Ishikawa (cell line): ENCODE measurements at regions not wholly inside any gene's neighbourhood (a gene's known extent, or its start where the extent isn't known, plus 50 kb on each side); places are given as distances from the start of the nearest gene placed in this dataset.

Source experiments
- CEBPB ChIP-seq: IDR thresholded peaks from 2 replicates; pipeline ENCODE4 v1.6.1; 2012
- CREB1 ChIP-seq: IDR thresholded peaks from 2 replicates; pipeline ENCODE4 v1.6.1; 2012; ENCODE audit warnings: low read depth
- EGR1 ChIP-seq: IDR thresholded peaks from 2 replicates; pipeline ENCODE4 v1.6.1; 2012
- EP300 ChIP-seq: IDR thresholded peaks from 2 replicates; pipeline ENCODE4 v1.6.1; 2012; ENCODE audit warnings: borderline replicate concordance
- FOXM1 ChIP-seq: IDR thresholded peaks from 2 replicates; pipeline ENCODE4 v1.6.1; 2012; ENCODE audit warnings: low read depth, borderline replicate concordance
- NFIC ChIP-seq: IDR thresholded peaks from 2 replicates; pipeline ENCODE4 v1.6.1; 2012
- RAD21 ChIP-seq: IDR thresholded peaks from 2 replicates; pipeline ENCODE4 v1.6.1; 2012; ENCODE audit warnings: low read depth
- TAF1 ChIP-seq: IDR thresholded peaks from 2 replicates; pipeline ENCODE4 v1.6.1; 2012; ENCODE audit warnings: low read depth, mild to moderate bottlenecking
- TCF12 ChIP-seq: IDR thresholded peaks from 2 replicates; pipeline ENCODE4 v1.6.1; 2012; ENCODE audit warnings: low read depth
- TEAD4 ChIP-seq: IDR thresholded peaks from 2 replicates; pipeline ENCODE4 v1.6.1; 2012
- YY1 ChIP-seq: IDR thresholded peaks from 2 replicates; pipeline ENCODE4 v1.6.1; 2012; ENCODE audit warnings: low read depth
- ZBTB7A ChIP-seq: IDR thresholded peaks from 2 replicates; pipeline ENCODE4 v1.6.1; 2012; ENCODE audit warnings: low read depth
- TF ChIP-seq, protein P1 (sequence below): IDR thresholded peaks from 2 replicates; pipeline ENCODE4 v1.6.1; 2012
- TF ChIP-seq, protein P2 (sequence below): IDR thresholded peaks from 2 replicates; pipeline ENCODE4 v1.6.1; 2012
- TF ChIP-seq, protein P3 (sequence below): IDR thresholded peaks from 2 replicates; pipeline ENCODE4 v1.6.1; 2012; ENCODE audit warnings: low read depth, mild to moderate bottlenecking

DNA sequence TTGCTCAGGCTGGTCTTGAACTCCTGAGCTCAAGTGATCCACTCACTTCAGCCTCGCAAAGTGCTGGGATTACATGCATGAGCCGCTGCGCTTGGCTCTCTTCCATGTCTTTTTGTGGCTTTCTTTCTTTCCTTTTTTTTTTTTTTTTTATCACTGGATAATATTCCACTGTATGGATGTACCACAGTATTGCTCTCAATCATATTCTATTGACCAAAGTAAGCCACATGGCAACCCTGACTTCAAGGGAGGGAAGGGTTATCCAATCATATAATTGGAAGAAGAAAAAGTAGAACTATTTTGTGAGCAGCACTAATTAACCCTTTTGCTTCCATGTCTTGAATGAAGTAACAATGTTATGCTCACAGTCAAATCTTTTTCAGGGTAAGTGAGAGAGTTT is 307.0 kb upstream of the RASGRP1 start:
- TF ChIP-seq CEBPB (no peak), TEAD4 (no peak), EP300 (no peak), ZBTB7A (no peak), EGR1 (no peak), TAF1 (no peak), FOXM1 (no peak)
- TF ChIP-seq, protein P1, sequence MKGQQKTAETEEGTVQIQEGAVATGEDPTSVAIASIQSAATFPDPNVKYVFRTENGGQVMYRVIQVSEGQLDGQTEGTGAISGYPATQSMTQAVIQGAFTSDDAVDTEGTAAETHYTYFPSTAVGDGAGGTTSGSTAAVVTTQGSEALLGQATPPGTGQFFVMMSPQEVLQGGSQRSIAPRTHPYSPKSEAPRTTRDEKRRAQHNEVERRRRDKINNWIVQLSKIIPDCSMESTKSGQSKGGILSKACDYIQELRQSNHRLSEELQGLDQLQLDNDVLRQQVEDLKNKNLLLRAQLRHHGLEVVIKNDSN: no peak

DNA sequence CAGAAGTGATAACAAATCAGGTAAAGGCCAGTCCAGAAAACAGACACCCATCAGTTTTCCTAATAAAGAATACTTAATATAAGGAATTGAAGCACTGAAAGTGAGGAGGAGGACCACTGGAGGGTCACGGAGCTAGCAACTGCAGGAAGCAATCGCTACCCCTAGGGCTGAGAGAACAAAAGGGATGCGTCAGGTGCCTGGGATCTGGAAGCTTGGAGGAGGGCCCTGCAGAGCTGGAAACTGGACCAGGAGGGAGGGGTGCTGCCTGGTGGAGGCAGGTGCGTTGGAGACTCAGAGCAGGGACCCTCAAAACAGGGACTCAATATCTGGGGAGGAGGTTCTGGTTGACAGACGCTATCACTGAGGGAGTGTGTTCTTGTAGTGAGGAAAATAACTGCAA is 308.1 kb upstream of the RASGRP1 start:
- no peak for TF ChIP-seq CREB1
- TF ChIP-seq, protein P2, sequence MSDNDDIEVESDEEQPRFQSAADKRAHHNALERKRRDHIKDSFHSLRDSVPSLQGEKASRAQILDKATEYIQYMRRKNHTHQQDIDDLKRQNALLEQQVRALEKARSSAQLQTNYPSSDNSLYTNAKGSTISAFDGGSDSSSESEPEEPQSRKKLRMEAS: no peak
- no peak for TF ChIP-seq TAF1
- no peak for TF ChIP-seq EGR1
- no peak for TF ChIP-seq CEBPB
- no peak for TF ChIP-seq RAD21
- no peak for TF ChIP-seq TEAD4
- TF ChIP-seq YY1: no peak
- no peak for TF ChIP-seq NFIC
- no peak for TF ChIP-seq EP300
- TF ChIP-seq FOXM1: no peak
- no peak for TF ChIP-seq ZBTB7A

DNA sequence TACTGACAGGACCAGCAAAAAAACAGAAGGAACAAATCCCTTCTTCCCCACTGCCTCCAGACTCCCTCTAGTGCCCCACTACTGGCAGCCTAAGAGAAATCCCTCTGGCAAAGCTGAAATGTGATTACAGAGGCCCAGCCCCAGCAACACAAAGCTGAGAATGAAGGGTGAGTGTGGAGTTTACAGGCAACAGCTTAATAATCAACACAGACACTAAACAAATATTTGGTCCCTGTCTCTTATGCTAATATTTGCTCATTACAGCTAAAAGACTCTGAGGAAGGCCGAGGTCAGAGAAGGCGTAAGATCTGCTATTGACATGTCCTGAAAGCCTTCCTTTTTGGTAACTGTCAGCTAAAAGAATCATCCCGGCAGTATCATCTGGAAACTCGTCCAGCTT is 308.5 kb upstream of the RASGRP1 start:
- TF ChIP-seq ZBTB7A: no peak
- no peak for TF ChIP-seq TAF1
- TF ChIP-seq CREB1: no peak
- TF ChIP-seq EP300: no peak
- TF ChIP-seq NFIC: no peak
- no peak for TF ChIP-seq TEAD4
- TF ChIP-seq EGR1: no peak
- TF ChIP-seq, protein P1: no peak
- TF ChIP-seq, protein P3, sequence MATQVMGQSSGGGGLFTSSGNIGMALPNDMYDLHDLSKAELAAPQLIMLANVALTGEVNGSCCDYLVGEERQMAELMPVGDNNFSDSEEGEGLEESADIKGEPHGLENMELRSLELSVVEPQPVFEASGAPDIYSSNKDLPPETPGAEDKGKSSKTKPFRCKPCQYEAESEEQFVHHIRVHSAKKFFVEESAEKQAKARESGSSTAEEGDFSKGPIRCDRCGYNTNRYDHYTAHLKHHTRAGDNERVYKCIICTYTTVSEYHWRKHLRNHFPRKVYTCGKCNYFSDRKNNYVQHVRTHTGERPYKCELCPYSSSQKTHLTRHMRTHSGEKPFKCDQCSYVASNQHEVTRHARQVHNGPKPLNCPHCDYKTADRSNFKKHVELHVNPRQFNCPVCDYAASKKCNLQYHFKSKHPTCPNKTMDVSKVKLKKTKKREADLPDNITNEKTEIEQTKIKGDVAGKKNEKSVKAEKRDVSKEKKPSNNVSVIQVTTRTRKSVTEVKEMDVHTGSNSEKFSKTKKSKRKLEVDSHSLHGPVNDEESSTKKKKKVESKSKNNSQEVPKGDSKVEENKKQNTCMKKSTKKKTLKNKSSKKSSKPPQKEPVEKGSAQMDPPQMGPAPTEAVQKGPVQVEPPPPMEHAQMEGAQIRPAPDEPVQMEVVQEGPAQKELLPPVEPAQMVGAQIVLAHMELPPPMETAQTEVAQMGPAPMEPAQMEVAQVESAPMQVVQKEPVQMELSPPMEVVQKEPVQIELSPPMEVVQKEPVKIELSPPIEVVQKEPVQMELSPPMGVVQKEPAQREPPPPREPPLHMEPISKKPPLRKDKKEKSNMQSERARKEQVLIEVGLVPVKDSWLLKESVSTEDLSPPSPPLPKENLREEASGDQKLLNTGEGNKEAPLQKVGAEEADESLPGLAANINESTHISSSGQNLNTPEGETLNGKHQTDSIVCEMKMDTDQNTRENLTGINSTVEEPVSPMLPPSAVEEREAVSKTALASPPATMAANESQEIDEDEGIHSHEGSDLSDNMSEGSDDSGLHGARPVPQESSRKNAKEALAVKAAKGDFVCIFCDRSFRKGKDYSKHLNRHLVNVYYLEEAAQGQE: no peak
- TF ChIP-seq, protein P2: no peak
- TF ChIP-seq CEBPB: no peak
- no peak for TF ChIP-seq TCF12
- TF ChIP-seq YY1: no peak
- TF ChIP-seq RAD21: no peak
- no peak for TF ChIP-seq FOXM1

DNA sequence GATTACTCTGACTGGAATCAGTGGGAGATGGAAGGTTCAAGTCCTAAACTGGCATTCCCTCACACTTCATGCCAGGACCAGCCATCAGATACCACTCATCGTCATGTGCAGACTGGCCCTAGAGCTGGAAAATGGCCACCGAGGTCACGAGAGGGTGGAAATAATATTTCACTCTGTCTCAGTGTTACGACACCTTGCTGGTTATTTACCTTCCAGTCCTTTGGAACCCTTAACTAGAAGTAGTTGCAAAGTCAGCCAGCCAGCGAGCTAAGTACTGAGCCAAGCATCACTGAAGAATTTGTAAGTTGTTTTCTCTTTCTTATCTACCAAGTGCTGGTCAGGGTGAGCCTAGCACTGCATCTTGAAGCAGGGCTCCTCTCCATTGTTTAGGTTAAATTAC is 309.9 kb upstream of the RASGRP1 start:
- TF ChIP-seq, protein P3: no peak
- no peak for TF ChIP-seq TCF12
- TF ChIP-seq, protein P1: no peak
- no peak for TF ChIP-seq TEAD4
- no peak for TF ChIP-seq CEBPB
- TF ChIP-seq ZBTB7A: no peak
- TF ChIP-seq YY1: no peak
- no peak for TF ChIP-seq RAD21
- TF ChIP-seq FOXM1: no peak
- TF ChIP-seq, protein P2: no peak
- no peak for TF ChIP-seq EP300
- TF ChIP-seq TAF1: no peak
- TF ChIP-seq EGR1: no peak
- TF ChIP-seq NFIC: no peak
- TF ChIP-seq CREB1: no peak

DNA sequence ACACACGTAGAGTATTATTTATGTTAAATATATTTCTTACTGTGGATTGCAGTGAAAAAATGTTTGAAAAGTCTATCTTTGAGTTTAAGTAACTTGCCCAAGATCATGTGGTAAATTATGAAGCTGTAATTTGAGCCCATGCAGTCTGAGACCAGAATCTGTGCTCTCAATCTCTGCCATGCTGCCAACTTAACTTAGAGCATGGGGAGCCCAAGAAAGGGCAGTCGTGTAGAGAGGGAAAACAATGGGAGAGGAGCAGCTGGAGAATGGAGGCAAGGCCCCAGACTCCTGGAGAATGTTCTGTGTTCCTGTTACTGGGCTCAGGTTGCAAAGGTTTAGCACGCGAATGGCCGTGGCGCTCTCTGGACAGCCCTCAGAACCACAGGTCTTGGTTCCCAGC is 311.6 kb upstream of the RASGRP1 start:
- no peak for TF ChIP-seq NFIC
- TF ChIP-seq, protein P2: no peak
- TF ChIP-seq RAD21: no peak
- no peak for TF ChIP-seq EP300
- TF ChIP-seq, protein P3: no peak
- no peak for TF ChIP-seq TEAD4
